SK-N-SH (cell line): ENCODE measurements at regions not wholly inside any gene's neighbourhood (a gene's known extent, or its start where the extent isn't known, plus 50 kb on each side); places are given as distances from the start of the nearest gene placed in this dataset.

Source experiments
- CHD2 ChIP-seq: fragments of 150-350 bp; IDR thresholded peaks from 2 replicates; pipeline ENCODE4 v1.6.1; 2018; ENCODE audit warnings: low read length; ENCODE audit not compliant: partially characterized antibody
- CTCF ChIP-seq: fragments of 200-600 bp; sonication (generic); IDR thresholded peaks from 2 replicates; pipeline ENCODE4 v1.6.1; 2017; ENCODE audit warnings: antibody characterized with exemption, mild to moderate bottlenecking, moderate library complexity
- ELF1 ChIP-seq: IDR thresholded peaks from 2 replicates; pipeline ENCODE4 v1.4.0; 2012
- FOXJ3 ChIP-seq: sonication (generic); formaldehyde crosslinking; IDR thresholded peaks from 2 replicates; pipeline ENCODE4 v1.5.1; 2020; ENCODE audit warnings: mild to moderate bottlenecking, missing genetic modification reagents
- MXI1 ChIP-seq: IDR thresholded peaks from 2 replicates; pipeline ENCODE4 v1.6.1; 2012; ENCODE audit warnings: mild to moderate bottlenecking, low read depth, low read length, improper control_type of control experiment
- RAD21 ChIP-seq: IDR thresholded peaks from 2 replicates; pipeline ENCODE4 v1.6.1; 2012; ENCODE audit warnings: mild to moderate bottlenecking, low read length
- TAF1 ChIP-seq: IDR thresholded peaks from 2 replicates; pipeline ENCODE4 v1.6.1; 2012; ENCODE audit warnings: low read depth, mild to moderate bottlenecking, low read length, moderate library complexity, borderline replicate concordance
- TCF12 ChIP-seq: IDR thresholded peaks from 2 replicates; pipeline ENCODE4 v1.4.0; 2012
- YY1 ChIP-seq: IDR thresholded peaks from 2 replicates; pipeline ENCODE4 v1.4.0; 2012; ENCODE audit warnings: low read depth, mild to moderate bottlenecking

- no peak for TF ChIP-seq YY1
- no peak for TF ChIP-seq TCF12
- TF ChIP-seq CTCF: no peak
- no peak for TF ChIP-seq MXI1
- no peak for TF ChIP-seq ELF1
- no peak for TF ChIP-seq CHD2
- TF ChIP-seq FOXJ3 (CRISPR knock-in tag): no peak
- TF ChIP-seq TAF1: no peak
- TF ChIP-seq RAD21: no peak
Measured at GRCh38 chr10:7025296-7025695, 385.5 kb downstream of the SFMBT2 start.
